IMR-90 (cell line): ENCODE measurements at regions not wholly inside any gene's neighbourhood (a gene's known extent, or its start where the extent isn't known, plus 50 kb on each side); places are given as distances from the start of the nearest gene placed in this dataset.
"Not testable (repeated sequence)": the region's sequence is repeated elsewhere in the genome, so short reads cannot be mapped to it uniquely, and the experiment has no call there.

Experiments used
- ATAC-seq: fragments of 200-7000 bp; cut with Tn5 transposase; 2 replicates; pipeline ENCODE4 v1.9.1; 2020; ENCODE audit warnings: low read depth, mild to moderate bottlenecking, moderate library complexity
- BruUV-seq: library from RNA; stranded (reverse); fragments of 400-500 nt; replicated peaks from 2 replicates; lab custom pipeline; 2021; lab: Mats Ljungman, UMichigan
- CTCF ChIA-PET: fragments of 300-600 bp; formaldehyde crosslinking; extraction: SDS; loops from one replicate; lab custom pipeline; 2021; ENCODE audit warnings: antibody characterized with exemption; lab: Yijun Ruan, JAX
- POLR2A ChIA-PET: fragments of 300-600 bp; sonication (Branson Sonifier 250); formaldehyde crosslinking; loops from one replicate; lab custom pipeline; 2022; ENCODE audit warnings: antibody characterized with exemption; ENCODE audit not compliant: unreplicated experiment; lab: Charles Lee
- DNase-seq: peaks from one replicate; pipeline ENCODE4 v3.0.0; 2013
- H2AFZ ChIP-seq: replicated peaks from 2 replicates; pipeline ENCODE3; 2013; ENCODE audit warnings: low read length, mild to moderate bottlenecking; ENCODE audit not compliant: poor library complexity
- H2AK5ac ChIP-seq: 2 replicates; pipeline ENCODE4 v1.6.1; 2013; ENCODE audit warnings: low read depth, low read length, inconsistent platforms
- H2AK9ac ChIP-seq: replicated peaks from 2 replicates; pipeline ENCODE3; 2013; ENCODE audit warnings: mild to moderate bottlenecking, low read depth, low read length, moderate library complexity; ENCODE audit not compliant: poor library complexity
- H2BK120ac ChIP-seq: 2 replicates; pipeline ENCODE4 v1.6.1; 2013; ENCODE audit warnings: low read depth, low read length, inconsistent platforms
- H2BK15ac ChIP-seq: 3 replicates; pipeline ENCODE4 v1.6.1; 2013; ENCODE audit warnings: low read depth, low read length, inconsistent platforms
- H2BK20ac ChIP-seq: 2 replicates; pipeline ENCODE4 v1.6.1; 2013; ENCODE audit warnings: low read depth, mild to moderate bottlenecking, inconsistent platforms, low read length, moderate library complexity
- H2BK5ac ChIP-seq: 2 replicates; pipeline ENCODE4 v1.6.1; 2013; ENCODE audit warnings: mild to moderate bottlenecking, low read depth, low read length, inconsistent platforms; ENCODE audit not compliant: poor library complexity, severe bottlenecking
- H3K14ac ChIP-seq: replicated peaks from 2 replicates; pipeline ENCODE4 v1.6.1; 2013; ENCODE audit warnings: low read depth, low read length, inconsistent platforms
- H3K18ac ChIP-seq: 2 replicates; pipeline ENCODE4 v1.6.1; 2013; ENCODE audit warnings: low read depth, low read length, control low read depth
- H3K23ac ChIP-seq: 2 replicates; pipeline ENCODE4 v1.6.1; 2013; ENCODE audit warnings: low read depth, low read length, inconsistent platforms
- H3K27ac ChIP-seq: 2 replicates; pipeline ENCODE4 v1.5.1; 2013; ENCODE audit warnings: mild to moderate bottlenecking, control low read depth, low read length; ENCODE audit not compliant: insufficient read depth
- H3K27me3 ChIP-seq: 2 replicates; pipeline ENCODE4 v1.6.1; 2013; ENCODE audit warnings: low read length; ENCODE audit not compliant: control insufficient read depth, insufficient read depth
- H3K36me3 ChIP-seq: 2 replicates; pipeline ENCODE4 v1.6.1; 2013; ENCODE audit warnings: low read length, mixed read lengths; ENCODE audit not compliant: control insufficient read depth, insufficient read depth
- H3K4ac ChIP-seq: 2 replicates; pipeline ENCODE4 v1.6.1; 2013; ENCODE audit warnings: low read depth, low read length, inconsistent platforms
- H3K4me1 ChIP-seq: 2 replicates; pipeline ENCODE4 v1.6.1; 2013; ENCODE audit warnings: low read length, mixed read lengths; ENCODE audit not compliant: control insufficient read depth, insufficient read depth
- H3K4me2 ChIP-seq: 2 replicates; pipeline ENCODE4 v1.6.1; 2013; ENCODE audit warnings: low read depth, mild to moderate bottlenecking, control low read depth, low read length, moderate library complexity
- H3K4me3 ChIP-seq: 2 replicates; pipeline ENCODE4 v1.5.1; 2013; ENCODE audit warnings: low read depth, mild to moderate bottlenecking, control low read depth, low read length, moderate library complexity; ENCODE audit not compliant: insufficient read depth
- H3K56ac ChIP-seq: 2 replicates; pipeline ENCODE4 v1.6.1; 2013; ENCODE audit warnings: low read length, inconsistent platforms; ENCODE audit not compliant: insufficient read depth; ENCODE audit errors: extremely low read depth
- H3K79me1 ChIP-seq, 2 experiments: 2 replicates each; pipeline ENCODE4 v1.6.1; 2013; ENCODE audit warnings: low read length in 2 of 2, inconsistent platforms in 1 of 2, low read depth in 1 of 2
- H3K9ac ChIP-seq: 2 replicates; pipeline ENCODE4 v1.6.1; 2013; ENCODE audit warnings: low read depth, low read length, control low read depth
- H3K9me1 ChIP-seq: 2 replicates; pipeline ENCODE4 v1.6.1; 2013; ENCODE audit warnings: low read length, inconsistent platforms; ENCODE audit not compliant: insufficient read depth
- H3K9me3 ChIP-seq: 2 replicates; pipeline ENCODE4 v1.6.1; 2013; ENCODE audit warnings: low read length; ENCODE audit not compliant: control insufficient read depth, insufficient read depth
- H4K20me1 ChIP-seq: 2 replicates; pipeline ENCODE4 v1.6.1; 2013; ENCODE audit warnings: low read length, inconsistent platforms; ENCODE audit not compliant: insufficient read depth
- H4K5ac ChIP-seq: 2 replicates; pipeline ENCODE4 v1.6.1; 2013; ENCODE audit warnings: mild to moderate bottlenecking, low read depth, low read length, control low read depth
- H4K8ac ChIP-seq, 2 experiments: 2 replicates each; pipeline ENCODE4 v1.6.1; 2013; ENCODE audit warnings: low read depth in 2 of 2, low read length in 2 of 2, control low read depth in 1 of 2, inconsistent platforms in 1 of 2
- H4K91ac ChIP-seq: 2 replicates; pipeline ENCODE4 v1.6.1; 2013; ENCODE audit warnings: low read depth, low read length, inconsistent platforms; ENCODE audit not compliant: insufficient read depth
- WGBS, 2 experiments: methylation state at CpG; one replicate each; pipeline versions ENCODE4 v1.1.5 to v1.1.7; 2013; ENCODE audit warnings: missing lambda C conversion rate in 2 of 2; ENCODE audit not compliant: insufficient read length in 1 of 2; ENCODE audit errors: extremely low coverage in 2 of 2; 5-methylcytosine and 5-hydroxymethylcytosine counted together
- dilution Hi-C: fragments of 300-500 bp; cut with HindIII; formaldehyde crosslinking; loops from one replicate; pipeline ENCODE4 v1.14.3; 2018; ENCODE audit warnings: low sequenced_read_pairs; ENCODE audit not compliant: unreplicated experiment
- in situ Hi-C: fragments of 300-500 bp; cut with MboI; formaldehyde crosslinking; loops from 3 replicates; pipeline ENCODE4 v1.14.3; 2019; ENCODE audit warnings: low sequenced_read_pairs, inconsistent platforms, mixed read lengths
- intact Hi-C: fragments of 100-400 bp; cut with micrococcal nuclease; formaldehyde crosslinking; loops from 2 replicates; pipeline ENCODE4 v1.10.0; 2022

- H3K56ac ChIP-seq, H2AFZ ChIP-seq, H3K18ac ChIP-seq, BruUV-seq, intact Hi-C loops, H4K91ac ChIP-seq, H3K4ac ChIP-seq, H3K4me1 ChIP-seq, H3K4me2 ChIP-seq, H3K4me3 ChIP-seq, dilution Hi-C loops, DNase-seq, H3K36me3 ChIP-seq, H4K5ac ChIP-seq, H4K20me1 ChIP-seq, H3K9me1 ChIP-seq, H4K8ac ChIP-seq, CTCF ChIA-PET, POLR2A ChIA-PET, H3K27me3 ChIP-seq, in situ Hi-C loops, H2BK15ac ChIP-seq, H2AK5ac ChIP-seq, H3K9me3 ChIP-seq, H3K79me1 ChIP-seq, ATAC-seq, H2AK9ac ChIP-seq, H2BK5ac ChIP-seq, H3K9ac ChIP-seq, H2BK20ac ChIP-seq, H3K27ac ChIP-seq, H3K23ac ChIP-seq, H2BK120ac ChIP-seq, H3K14ac ChIP-seq: not testable (repeated sequence)
- WGBS, 2 experiments, result no CpG with 5 or more reads among the region's 4 CpGs
Measured at GRCh38 chr7:75230558-75230957, 138.2 kb downstream of the GTF2IRD2B start.

- H3K9me1 ChIP-seq, dilution Hi-C loops, H3K18ac ChIP-seq, H3K27me3 ChIP-seq, DNase-seq, H3K79me1 ChIP-seq, H3K4ac ChIP-seq, H2BK120ac ChIP-seq, in situ Hi-C loops, H2BK15ac ChIP-seq, H3K4me2 ChIP-seq, H4K5ac ChIP-seq, H3K4me3 ChIP-seq, H2BK20ac ChIP-seq, H4K8ac ChIP-seq, H3K36me3 ChIP-seq, H2AFZ ChIP-seq, H3K4me1 ChIP-seq, H3K9ac ChIP-seq, H3K14ac ChIP-seq, H4K91ac ChIP-seq, H2AK9ac ChIP-seq, POLR2A ChIA-PET, H3K56ac ChIP-seq, H3K23ac ChIP-seq, H2AK5ac ChIP-seq, H2BK5ac ChIP-seq, H3K27ac ChIP-seq, H4K20me1 ChIP-seq, H3K9me3 ChIP-seq, CTCF ChIA-PET, intact Hi-C loops: not testable (repeated sequence)
- ATAC-seq, result peak; percentile 12; the same call in 1 of the 2 replicates
- no CpG with 5 or more reads among the region's 13 CpGs for WGBS, 2 experiments
- TSS peak; percentile 69 for BruUV-seq
Measured at GRCh38 chr7:75235092-75235826, 142.9 kb downstream of the GTF2IRD2B start.
